ENCODE measurements at regions not wholly inside any gene's neighbourhood (a gene's known extent, or its start where the extent isn't known, plus 50 kb on each side); places are given as distances from the start of the nearest gene placed in this dataset.
A peak's percentile ranks its signal among the peaks of the same experiment; 100 is the strongest.
"Not testable (repeated sequence)": the region's sequence is repeated elsewhere in the genome, so short reads cannot be mapped to it uniquely, and the experiment has no call there.

GRCh38 chr10:29363930-29364329, 75.1 kb downstream of the LYZL1 start:
- not testable (repeated sequence) for DNase-seq (ENCODE audit: extremely low read depth in 1 of 11, low read depth in 9 of 11, low spot score in 4 of 11)

- not testable (repeated sequence) for DNase-seq (ENCODE audit: extremely low read depth in 1 of 11, low read depth in 9 of 11, low spot score in 4 of 11)
These were observed 77.3 kb downstream of the LYZL1 start for GRCh38 chr10:29366206-29366605.

GRCh38 chr10:29369419-29369818, 80.5 kb downstream of the LYZL1 start:
- DNase-seq (ENCODE audit: extremely low read depth in 1 of 11, low read depth in 9 of 11, low spot score in 4 of 11): no peak

GRCh38 chr10:29370097-29371092, 81.5 kb downstream of the LYZL1 start:
- no peak for DNase-seq (ENCODE audit: extremely low read depth in 1 of 11, low read depth in 9 of 11, low spot score in 4 of 11)

GRCh38 chr10:29372920-29373319, 84.0 kb downstream of the LYZL1 start:
- no peak for DNase-seq (ENCODE audit: extremely low read depth in 1 of 11, low read depth in 9 of 11, low spot score in 4 of 11)

GRCh38 chr10:29374162-29374561, 85.3 kb downstream of the LYZL1 start:
- DNase-seq (ENCODE audit: extremely low read depth in 1 of 11, low read depth in 9 of 11, low spot score in 4 of 11): no peak

GRCh38 chr10:29375888-29376287, 87.0 kb downstream of the LYZL1 start:
- DNase-seq (ENCODE audit: extremely low read depth in 1 of 11, low read depth in 9 of 11, low spot score in 4 of 11): no peak

- no peak for DNase-seq (ENCODE audit: extremely low read depth in 1 of 11, low read depth in 9 of 11, low spot score in 4 of 11)
These were observed 88.6 kb downstream of the LYZL1 start for GRCh38 chr10:29377333-29377961.

- no peak for DNase-seq (ENCODE audit: extremely low read depth in 1 of 11, low read depth in 9 of 11, low spot score in 4 of 11)
These were observed 89.2 kb downstream of the LYZL1 start for GRCh38 chr10:29378106-29378505.

- no peak for DNase-seq (ENCODE audit: extremely low read depth in 1 of 11, low read depth in 9 of 11, low spot score in 4 of 11)
These were observed 90.3 kb downstream of the LYZL1 start for GRCh38 chr10:29379208-29379607.

- not testable (repeated sequence) for DNase-seq (ENCODE audit: extremely low read depth in 1 of 11, low read depth in 9 of 11, low spot score in 4 of 11)
These were observed 91.1 kb downstream of the LYZL1 start for GRCh38 chr10:29379777-29380598.

GRCh38 chr10:29380599-29381511, 92.0 kb downstream of the LYZL1 start:
- peak in 3 of 11 donors; percentile 42 to 49 (median 43) for DNase-seq (ENCODE audit: extremely low read depth in 1 of 11, low read depth in 9 of 11, low spot score in 4 of 11)

- peak in 1 of 11 donors; percentile 51 for DNase-seq (ENCODE audit: extremely low read depth in 1 of 11, low read depth in 9 of 11, low spot score in 4 of 11)
These were observed 97.6 kb downstream of the LYZL1 start for GRCh38 chr10:29386342-29386999.

- DNase-seq (ENCODE audit: extremely low read depth in 1 of 11, low read depth in 9 of 11, low spot score in 4 of 11): no peak
These were observed 98.4 kb downstream of the LYZL1 start for GRCh38 chr10:29387269-29387668.

GRCh38 chr10:29388112-29388511, 99.2 kb downstream of the LYZL1 start:
- not testable (repeated sequence) for DNase-seq (ENCODE audit: extremely low read depth in 1 of 11, low read depth in 9 of 11, low spot score in 4 of 11)

GRCh38 chr10:29389493-29389892, 100.6 kb downstream of the LYZL1 start:
- DNase-seq (ENCODE audit: extremely low read depth in 1 of 11, low read depth in 9 of 11, low spot score in 4 of 11): no peak

GRCh38 chr10:29389935-29390334, 101.1 kb downstream of the LYZL1 start:
- no peak for DNase-seq (ENCODE audit: extremely low read depth in 1 of 11, low read depth in 9 of 11, low spot score in 4 of 11)

Data from renal cortex interstitium (tissue), 11 donors.